Hepatocyte (in vitro differentiated cells): ENCODE measurements at regions not wholly inside any gene's neighbourhood (a gene's known extent, or its start where the extent isn't known, plus 50 kb on each side); places are given as distances from the start of the nearest gene placed in this dataset.

Experiments
- DNase-seq: peaks from one replicate; pipeline ENCODE4 v3.0.0-alpha.2; 2016; ENCODE audit warnings: low spot score
- H2AFZ ChIP-seq: fragments of 200-600 bp; sonication (generic); 2 replicates; pipeline ENCODE4 v1.6.0; 2016; ENCODE audit warnings: antibody characterized with exemption, mild to moderate bottlenecking
- H3K27ac ChIP-seq: fragments of 200-600 bp; sonication (generic); 2 replicates; pipeline ENCODE4 v1.5.1; 2016; ENCODE audit warnings: mild to moderate bottlenecking
- H3K27me3 ChIP-seq: fragments of 200-600 bp; sonication (generic); 2 replicates; pipeline ENCODE4 v1.6.1; 2016
- H3K36me3 ChIP-seq: fragments of 200-600 bp; sonication (generic); replicated peaks from 2 replicates; pipeline ENCODE4 v1.5.1; 2016; ENCODE audit warnings: low read depth; ENCODE audit not compliant: insufficient read depth
- H3K4me1 ChIP-seq: fragments of 200-600 bp; sonication (generic); 2 replicates; pipeline ENCODE4 v1.5.1; 2016; ENCODE audit warnings: mild to moderate bottlenecking, moderate library complexity; ENCODE audit not compliant: insufficient read depth
- H3K4me2 ChIP-seq: fragments of 200-600 bp; sonication (generic); 2 replicates; pipeline ENCODE4 v1.6.0; 2016
- H3K4me3 ChIP-seq: fragments of 200-600 bp; sonication (generic); 2 replicates; pipeline ENCODE4 v1.5.1; 2016; ENCODE audit warnings: mild to moderate bottlenecking
- H3K79me2 ChIP-seq: fragments of 200-600 bp; sonication (generic); 2 replicates; pipeline ENCODE4 v1.6.0; 2017; ENCODE audit warnings: mild to moderate bottlenecking
- H3K9me2 ChIP-seq: fragments of 200-600 bp; sonication (generic); replicated peaks from 2 replicates; pipeline ENCODE4 v1.6.0; 2017; ENCODE audit warnings: mild to moderate bottlenecking; ENCODE audit not compliant: insufficient read depth
- H3K9me3 ChIP-seq: fragments of 200-600 bp; sonication (generic); 2 replicates; pipeline ENCODE4 v1.5.1; 2016; ENCODE audit warnings: low read depth, mild to moderate bottlenecking
- H4K20me1 ChIP-seq: fragments of 200-600 bp; sonication (generic); 2 replicates; pipeline ENCODE4 v1.6.0; 2016; ENCODE audit warnings: mild to moderate bottlenecking; ENCODE audit not compliant: insufficient read depth, poor library complexity, severe bottlenecking
- CTCF ChIP-seq: fragments of 200-600 bp; sonication (generic); IDR thresholded peaks from 2 replicates; pipeline ENCODE4 v1.5.1; 2016; ENCODE audit warnings: antibody characterized with exemption, mild to moderate bottlenecking; ENCODE audit not compliant: poor library complexity
- EZH2 ChIP-seq: fragments of 200-600 bp; sonication (generic); IDR thresholded peaks from 2 replicates; pipeline ENCODE4 v1.6.1; 2016; ENCODE audit warnings: antibody characterized with exemption, mild to moderate bottlenecking, borderline replicate concordance
- EZH2phosphoT487 ChIP-seq: fragments of 200-600 bp; sonication (generic); IDR thresholded peaks from one replicate; pipeline ENCODE4 v1.6.1; 2018; ENCODE audit warnings: antibody characterized with exemption, mild to moderate bottlenecking, low read depth, moderate library complexity; ENCODE audit not compliant: unreplicated experiment, severe bottlenecking
- WGBS: methylation state at CpG from one replicate; pipeline ENCODE4 v1.1.6; 2016; ENCODE audit warnings: low lambda C conversion rate; ENCODE audit errors: missing lambda C conversion rate; 5-methylcytosine and 5-hydroxymethylcytosine counted together

- Histone ChIP-seq H2AFZ (no peak overlapping the region), H3K79me2 (no peaks in the 10 kb centered on the region), H3K27me3 (no peaks in the 10 kb centered on the region), H3K27ac (no peak overlapping the region), H3K4me3 (no peak overlapping the region), H3K4me1 (no peaks in the 10 kb centered on the region), H4K20me1 (no peaks in the 10 kb centered on the region), H3K36me3 (no peaks in the 10 kb centered on the region), H3K4me2 (no peak overlapping the region), H3K9me2 (no peaks in the 10 kb centered on the region), H3K9me3 (no peaks in the 10 kb centered on the region)
- TF ChIP-seq CTCF (no peak), EZH2 (no peak), EZH2phosphoT487 (no peak)
- no peak for DNase-seq
- WGBS = 88% methylated on average over 2 of the region's 2 CpGs
These were observed 498.8 kb upstream of the LMO3 start for GRCh38 chr12:17104801-17105200.

GRCh38 chr12:17097674-17098073 is 491.7 kb upstream of the LMO3 start:
- Histone ChIP-seq H4K20me1 (no peaks in the 10 kb centered on the region), H3K9me3 (no peaks in the 10 kb centered on the region), H3K27ac (no peak overlapping the region), H3K4me3 (no peak overlapping the region), H3K27me3 (no peaks in the 10 kb centered on the region), H2AFZ (no peak overlapping the region), H3K4me2 (no peak overlapping the region), H3K79me2 (no peaks in the 10 kb centered on the region), H3K4me1 (no peaks in the 10 kb centered on the region), H3K9me2 (no peaks in the 10 kb centered on the region), H3K36me3 (no peaks in the 10 kb centered on the region)
- TF ChIP-seq CTCF = no peak
- TF ChIP-seq EZH2phosphoT487 = no peak
- 79% methylated on average over 11 of the region's 11 CpGs for WGBS
- DNase-seq = peak; percentile 10

- no peaks in the 10 kb centered on the region for H3K9me3 ChIP-seq
- H3K4me3 ChIP-seq = no peak overlapping the region
- H2AFZ ChIP-seq = no peak overlapping the region
- H4K20me1 ChIP-seq = no peaks in the 10 kb centered on the region
- no peaks in the 10 kb centered on the region for H3K9me2 ChIP-seq
- no peak overlapping the region for H3K4me2 ChIP-seq
- no peak overlapping the region for H3K27ac ChIP-seq
- H3K79me2 ChIP-seq = no peaks in the 10 kb centered on the region
- no peak for DNase-seq
- no peaks in the 10 kb centered on the region for H3K27me3 ChIP-seq
- H3K4me1 ChIP-seq = no peaks in the 10 kb centered on the region
- no peaks in the 10 kb centered on the region for H3K36me3 ChIP-seq
- TF ChIP-seq EZH2phosphoT487 (no peak), CTCF (no peak), EZH2 (no peak)
These were observed 478.9 kb upstream of the LMO3 start for GRCh38 chr12:17084831-17085230.

GRCh38 chr12:17079251-17079909 is 473.4 kb upstream of the LMO3 start:
- H3K27ac ChIP-seq = no peak overlapping the region
- 79% methylated on average over 4 of the region's 4 CpGs for WGBS
- no peaks in the 10 kb centered on the region for H3K4me1 ChIP-seq
- H3K9me3 ChIP-seq = no peaks in the 10 kb centered on the region
- TF ChIP-seq EZH2phosphoT487 (no peak), CTCF (no peak), EZH2 (no peak)
- no peaks in the 10 kb centered on the region for H3K9me2 ChIP-seq
- H4K20me1 ChIP-seq = no peaks in the 10 kb centered on the region
- no peak overlapping the region for H2AFZ ChIP-seq
- H3K4me3 ChIP-seq = no peak overlapping the region
- no peak for DNase-seq
- H3K79me2 ChIP-seq = no peaks in the 10 kb centered on the region
- no peak overlapping the region for H3K4me2 ChIP-seq
- no peaks in the 10 kb centered on the region for H3K27me3 ChIP-seq
- no peaks in the 10 kb centered on the region for H3K36me3 ChIP-seq
